Effector memory CD4-positive, alpha-beta T cell (primary cell): ENCODE measurements at regions not wholly inside any gene's neighbourhood (a gene's known extent, or its start where the extent isn't known, plus 50 kb on each side); places are given as distances from the start of the nearest gene placed in this dataset.

Experiments
- DNase-seq, 3 donors: peaks; one replicate each; pipeline ENCODE4 v3.0.0-alpha.2; 2020
- H3K27ac ChIP-seq: 2 replicates; pipeline ENCODE4 v1.7.0; 2013; ENCODE audit warnings: mild to moderate bottlenecking, low read length, moderate library complexity; ENCODE audit not compliant: insufficient read depth, poor library complexity, severe bottlenecking
- H3K27me3 ChIP-seq: replicated peaks from 2 replicates; pipeline ENCODE4 v1.7.0; 2013; ENCODE audit warnings: mild to moderate bottlenecking, low read length; ENCODE audit not compliant: insufficient read depth, control insufficient read depth, poor library complexity, severe bottlenecking
- H3K36me3 ChIP-seq: 2 replicates; pipeline ENCODE4 v1.7.0; 2013; ENCODE audit warnings: mild to moderate bottlenecking, low read length, moderate library complexity; ENCODE audit not compliant: control insufficient read depth, insufficient read depth
- H3K4me1 ChIP-seq: 2 replicates; pipeline ENCODE4 v1.7.0; 2013; ENCODE audit warnings: low read length, mild to moderate bottlenecking; ENCODE audit not compliant: control insufficient read depth, insufficient read depth, poor library complexity, severe bottlenecking
- H3K4me3 ChIP-seq: 2 replicates; pipeline ENCODE4 v1.7.0; 2013; ENCODE audit warnings: low read length, low read depth, mild to moderate bottlenecking; ENCODE audit not compliant: insufficient read depth, poor library complexity, severe bottlenecking
- H3K9me3 ChIP-seq: 2 replicates; pipeline ENCODE4 v1.7.0; 2013; ENCODE audit warnings: mild to moderate bottlenecking, low read length, moderate library complexity; ENCODE audit not compliant: control insufficient read depth

GRCh38 chr6:44715925-44716324, 328.4 kb downstream of the CDC5L start:
- H3K27ac ChIP-seq, result no peak overlapping the region
- H3K4me3 ChIP-seq, result no peak overlapping the region
- H3K27me3 ChIP-seq, result no peaks in the 10 kb centered on the region
- no peaks in the 10 kb centered on the region for H3K4me1 ChIP-seq
- no peak for DNase-seq
- H3K36me3 ChIP-seq, result no peaks in the 10 kb centered on the region
- H3K9me3 ChIP-seq, result no peaks in the 10 kb centered on the region

GRCh38 chr6:44717431-44717830, 329.9 kb downstream of the CDC5L start:
- Histone ChIP-seq H3K27me3 (no peaks in the 10 kb centered on the region), H3K27ac (no peak overlapping the region), H3K4me3 (no peak overlapping the region), H3K36me3 (no peaks in the 10 kb centered on the region), H3K4me1 (no peaks in the 10 kb centered on the region), H3K9me3 (no peaks in the 10 kb centered on the region)
- no peak for DNase-seq

GRCh38 chr6:44721954-44722578, 334.6 kb downstream of the CDC5L start:
- H3K36me3 ChIP-seq, result no peaks in the 10 kb centered on the region

GRCh38 chr6:44722736-44723135, 335.2 kb downstream of the CDC5L start:
- no peaks in the 10 kb centered on the region for H3K9me3 ChIP-seq
- H3K4me3 ChIP-seq, result no peak overlapping the region
- no peak for DNase-seq
- H3K4me1 ChIP-seq, result no peaks in the 10 kb centered on the region
- no peaks in the 10 kb centered on the region for H3K27me3 ChIP-seq
- no peaks in the 10 kb centered on the region for H3K36me3 ChIP-seq
- H3K27ac ChIP-seq, result no peak overlapping the region

More at GRCh38 chr6:44721954-44722578, 334.6 kb downstream of the CDC5L start:
- no peaks in the 10 kb centered on the region for H3K27me3 ChIP-seq
- H3K9me3 ChIP-seq, result no peaks in the 10 kb centered on the region
- no peak overlapping the region for H3K4me3 ChIP-seq
- no peaks in the 10 kb centered on the region for H3K4me1 ChIP-seq
- DNase-seq, result no peak
- H3K27ac ChIP-seq, result no peak overlapping the region

- no peaks in the 10 kb centered on the region for H3K36me3 ChIP-seq
- H3K4me1 ChIP-seq, result no peaks in the 10 kb centered on the region
- DNase-seq, result no peak
- no peak overlapping the region for H3K4me3 ChIP-seq
- no peaks in the 10 kb centered on the region for H3K9me3 ChIP-seq
- no peaks in the 10 kb centered on the region for H3K27me3 ChIP-seq
- H3K27ac ChIP-seq, result no peak overlapping the region
Observed at GRCh38 chr6:44723439-44724197, 336.1 kb downstream of the CDC5L start.

- Histone ChIP-seq H3K4me3 (no peak overlapping the region), H3K4me1 (no peaks in the 10 kb centered on the region), H3K9me3 (no peaks in the 10 kb centered on the region), H3K36me3 (no peaks in the 10 kb centered on the region), H3K27me3 (no peaks in the 10 kb centered on the region), H3K27ac (no peak overlapping the region)
- DNase-seq, result no peak
Observed at GRCh38 chr6:44725070-44725469, 337.6 kb downstream of the CDC5L start.

- no peak overlapping the region for H3K4me3 ChIP-seq
- H3K9me3 ChIP-seq, result no peaks in the 10 kb centered on the region
- H3K4me1 ChIP-seq, result no peaks in the 10 kb centered on the region
- H3K36me3 ChIP-seq, result no peaks in the 10 kb centered on the region
- no peaks in the 10 kb centered on the region for H3K27me3 ChIP-seq
- no peak overlapping the region for H3K27ac ChIP-seq
- DNase-seq, result no peak
Observed at GRCh38 chr6:44727651-44728630, 340.4 kb downstream of the CDC5L start.

- Histone ChIP-seq H3K27ac (no peak overlapping the region), H3K36me3 (no peaks in the 10 kb centered on the region), H3K9me3 (no peaks in the 10 kb centered on the region), H3K27me3 (no peaks in the 10 kb centered on the region), H3K4me1 (no peaks in the 10 kb centered on the region), H3K4me3 (no peak overlapping the region)
- no peak for DNase-seq
Observed at GRCh38 chr6:44730771-44731391, 343.4 kb downstream of the CDC5L start.

- no peaks in the 10 kb centered on the region for H3K4me1 ChIP-seq
- H3K9me3 ChIP-seq, result no peaks in the 10 kb centered on the region
- H3K4me3 ChIP-seq, result no peak overlapping the region
- DNase-seq, result no peak
- H3K27me3 ChIP-seq, result no peaks in the 10 kb centered on the region
- H3K27ac ChIP-seq, result no peak overlapping the region
- H3K36me3 ChIP-seq, result no peaks in the 10 kb centered on the region
Observed at GRCh38 chr6:44731485-44732095, 344.1 kb downstream of the CDC5L start.
